Fibroblast of lung (primary cell): ENCODE measurements at regions not wholly inside any gene's neighbourhood (a gene's known extent, or its start where the extent isn't known, plus 50 kb on each side); places are given as distances from the start of the nearest gene placed in this dataset.

Experiments
- DNase-seq, 2 donors: peaks; one replicate each; pipeline versions ENCODE4 v3.0.0 to v3.0.0-alpha.2; 2010; ENCODE audit warnings: low read depth in 2 of 2
- H2AFZ ChIP-seq: 2 replicates; pipeline ENCODE4 v1.5.1; 2012; ENCODE audit warnings: low read length, control low read depth, inconsistent platforms
- H3K27ac ChIP-seq: 2 replicates; pipeline ENCODE4 v1.5.1; 2011; ENCODE audit warnings: low read length, control low read depth; ENCODE audit not compliant: insufficient read depth
- H3K27me3 ChIP-seq: 2 replicates; pipeline ENCODE4 v1.5.1; 2011; ENCODE audit warnings: mild to moderate bottlenecking, low read length; ENCODE audit not compliant: control insufficient read depth, insufficient read depth
- H3K36me3 ChIP-seq: 2 replicates; pipeline ENCODE4 v1.5.1; 2011; ENCODE audit warnings: low read length; ENCODE audit not compliant: control insufficient read depth, insufficient read depth
- H3K4me1 ChIP-seq: 2 replicates; pipeline ENCODE4 v1.5.1; 2011; ENCODE audit warnings: low read length; ENCODE audit not compliant: control insufficient read depth, insufficient read depth; ENCODE audit errors: extremely low read depth
- H3K4me2 ChIP-seq: 2 replicates; pipeline ENCODE4 v1.5.1; 2011; ENCODE audit warnings: low read length, control low read depth; ENCODE audit not compliant: insufficient read depth; ENCODE audit errors: extremely low read depth
- H3K4me3 ChIP-seq, 4 experiments: fragments of 200-600 bp in 1 of 4; sonication (generic) in 1 of 4; replicated peaks in 1 of 4; 2 replicates each; pipeline ENCODE4 v1.5.1; 2011 to 2016; ENCODE audit warnings: low read length in 4 of 4, low read depth in 3 of 4, mild to moderate bottlenecking in 3 of 4, control low read depth in 2 of 4, inconsistent platforms in 1 of 4, mixed read lengths in 1 of 4; ENCODE audit not compliant: insufficient read depth in 1 of 4; ENCODE audit errors: control extremely low read depth in 1 of 4
- H3K79me2 ChIP-seq: 2 replicates; pipeline ENCODE4 v1.5.1; 2012; ENCODE audit warnings: mild to moderate bottlenecking, low read length, inconsistent platforms; ENCODE audit not compliant: control insufficient read depth, insufficient read depth
- H3K9ac ChIP-seq: 2 replicates; pipeline ENCODE4 v1.5.1; 2011; ENCODE audit warnings: mild to moderate bottlenecking, low read length, control low read depth; ENCODE audit not compliant: insufficient read depth
- H3K9me3 ChIP-seq: 2 replicates; pipeline ENCODE4 v1.5.1; 2012; ENCODE audit warnings: low read depth, low read length; ENCODE audit not compliant: control insufficient read depth, insufficient read depth
- H4K20me1 ChIP-seq: 2 replicates; pipeline ENCODE4 v1.5.1; 2011; ENCODE audit warnings: low read length; ENCODE audit not compliant: control insufficient read depth, insufficient read depth; ENCODE audit errors: extremely low read depth
- EZH2 ChIP-seq: IDR thresholded peaks from 2 replicates; pipeline ENCODE4 v1.5.1; 2012; ENCODE audit warnings: low read length, control low read depth, mild to moderate bottlenecking; ENCODE audit errors: missing control alignments
- TF ChIP-seq, protein P1 (sequence below), 2 donors: IDR thresholded peaks in 1 of 2; conservative IDR thresholded peaks in 1 of 2; 1 replicate in 1 of 2; 2 replicates in 1 of 2; pipeline ENCODE4 v1.5.1; 2011 to 2012; ENCODE audit warnings: low read length in 2 of 2, control low read depth in 1 of 2, inconsistent platforms in 1 of 2, low read depth in 1 of 2, mild to moderate bottlenecking in 1 of 2

DNA sequence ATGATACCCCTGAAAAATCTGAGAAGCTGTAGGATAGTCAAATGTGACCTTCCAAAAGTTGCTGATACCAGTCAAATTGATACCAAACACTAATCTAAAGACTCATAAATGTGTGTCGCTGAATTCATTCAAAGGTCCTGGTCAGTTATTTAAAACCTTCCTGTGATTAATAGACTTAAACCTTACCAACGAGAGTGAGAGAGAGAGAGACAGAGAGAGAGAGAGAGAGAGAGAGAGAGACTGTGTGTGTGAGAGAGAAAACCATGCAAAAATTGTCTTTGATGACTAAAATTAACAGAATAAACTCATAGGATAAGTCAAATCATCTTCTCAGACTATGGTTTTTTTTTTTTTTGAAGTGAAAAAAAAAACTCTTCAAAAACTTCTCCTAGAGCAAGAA, 370.9 kb upstream of the HS3ST5 start:
- Histone ChIP-seq H3K9me3 (no peaks in the 10 kb centered on the region), H4K20me1 (no peaks in the 10 kb centered on the region), H3K4me2 (no peak overlapping the region), H3K79me2 (no peaks in the 10 kb centered on the region), H3K4me3 (no peak overlapping the region), H2AFZ (no peak overlapping the region), H3K4me1 (no peaks in the 10 kb centered on the region), H3K27me3 (no peaks in the 10 kb centered on the region), H3K27ac (no peak overlapping the region), H3K9ac (no peak overlapping the region), H3K36me3 (no peaks in the 10 kb centered on the region)
- DNase-seq = no peak
- TF ChIP-seq, protein P1, sequence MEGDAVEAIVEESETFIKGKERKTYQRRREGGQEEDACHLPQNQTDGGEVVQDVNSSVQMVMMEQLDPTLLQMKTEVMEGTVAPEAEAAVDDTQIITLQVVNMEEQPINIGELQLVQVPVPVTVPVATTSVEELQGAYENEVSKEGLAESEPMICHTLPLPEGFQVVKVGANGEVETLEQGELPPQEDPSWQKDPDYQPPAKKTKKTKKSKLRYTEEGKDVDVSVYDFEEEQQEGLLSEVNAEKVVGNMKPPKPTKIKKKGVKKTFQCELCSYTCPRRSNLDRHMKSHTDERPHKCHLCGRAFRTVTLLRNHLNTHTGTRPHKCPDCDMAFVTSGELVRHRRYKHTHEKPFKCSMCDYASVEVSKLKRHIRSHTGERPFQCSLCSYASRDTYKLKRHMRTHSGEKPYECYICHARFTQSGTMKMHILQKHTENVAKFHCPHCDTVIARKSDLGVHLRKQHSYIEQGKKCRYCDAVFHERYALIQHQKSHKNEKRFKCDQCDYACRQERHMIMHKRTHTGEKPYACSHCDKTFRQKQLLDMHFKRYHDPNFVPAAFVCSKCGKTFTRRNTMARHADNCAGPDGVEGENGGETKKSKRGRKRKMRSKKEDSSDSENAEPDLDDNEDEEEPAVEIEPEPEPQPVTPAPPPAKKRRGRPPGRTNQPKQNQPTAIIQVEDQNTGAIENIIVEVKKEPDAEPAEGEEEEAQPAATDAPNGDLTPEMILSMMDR (conservative IDR thresholded peaks at IDR 0.05 in 1 of 2, IDR thresholded peaks at IDR 0.05 in 1 of 2; ENCODE audit: low read depth in 1 of 2, low read length in 2 of 2) = no peak
- TF ChIP-seq EZH2 = no peak

DNA sequence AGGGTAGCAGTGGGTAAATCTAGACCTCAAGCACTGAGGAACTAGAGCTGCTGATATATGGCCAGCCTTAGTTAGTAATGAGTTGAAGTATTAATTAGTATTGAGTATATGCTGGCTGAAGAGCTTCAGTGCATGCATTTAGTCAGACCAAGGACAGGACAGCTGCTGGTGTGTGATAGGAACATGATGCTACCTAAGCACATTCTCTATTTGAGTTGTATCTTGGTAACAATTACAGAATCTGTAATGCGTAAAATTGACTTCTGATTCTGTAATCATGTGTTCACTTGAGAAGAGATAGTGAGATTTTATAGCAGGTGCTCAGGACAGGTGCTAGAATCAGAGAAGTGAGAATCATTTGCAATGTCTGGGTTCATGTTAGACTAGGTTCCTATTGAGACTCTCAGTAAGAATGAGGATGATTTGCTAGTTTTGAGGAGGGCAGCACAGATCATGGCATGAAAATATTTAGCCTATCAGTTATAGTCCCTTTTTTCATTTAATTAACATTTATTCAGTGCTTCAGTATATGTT, 369.4 kb upstream of the HS3ST5 start:
- no peaks in the 10 kb centered on the region for H3K36me3 ChIP-seq
- no peak for TF ChIP-seq EZH2
- TF ChIP-seq, protein P1 (conservative IDR thresholded peaks at IDR 0.05 in 1 of 2, IDR thresholded peaks at IDR 0.05 in 1 of 2; ENCODE audit: low read depth in 1 of 2, low read length in 2 of 2) = no peak

GRCh38 chr6:114707081-114707620, 364.3 kb upstream of the HS3ST5 start:
- DNase-seq = no peak
- Histone ChIP-seq H4K20me1 (no peaks in the 10 kb centered on the region), H3K79me2 (no peaks in the 10 kb centered on the region), H3K4me1 (no peaks in the 10 kb centered on the region), H3K4me2 (no peak overlapping the region), H3K4me3 (no peak overlapping the region), H3K9ac (no peak overlapping the region), H3K27me3 (no peaks in the 10 kb centered on the region), H2AFZ (no peak overlapping the region), H3K36me3 (no peaks in the 10 kb centered on the region), H3K9me3 (no peaks in the 10 kb centered on the region), H3K27ac (no peak overlapping the region)
- no peak for TF ChIP-seq EZH2
- TF ChIP-seq, protein P1 (conservative IDR thresholded peaks at IDR 0.05 in 1 of 2, IDR thresholded peaks at IDR 0.05 in 1 of 2; ENCODE audit: low read depth in 1 of 2, low read length in 2 of 2) = no peak

More for the DNA sequence above, 369.4 kb upstream of the HS3ST5 start:
- no peak overlapping the region for H3K4me3 ChIP-seq
- no peak overlapping the region for H3K27ac ChIP-seq
- no peak overlapping the region for H3K9ac ChIP-seq
- H4K20me1 ChIP-seq = no peaks in the 10 kb centered on the region
- no peaks in the 10 kb centered on the region for H3K27me3 ChIP-seq
- no peaks in the 10 kb centered on the region for H3K9me3 ChIP-seq
- H3K4me1 ChIP-seq = no peaks in the 10 kb centered on the region
- no peak overlapping the region for H3K4me2 ChIP-seq
- H2AFZ ChIP-seq = no peak overlapping the region
- no peak for DNase-seq
- no peaks in the 10 kb centered on the region for H3K79me2 ChIP-seq
